HG02943 (cell line): ENCODE measurements at regions not wholly inside any gene's neighbourhood (a gene's known extent, or its start where the extent isn't known, plus 50 kb on each side); places are given as distances from the start of the nearest gene placed in this dataset.
"Not testable (repeated sequence)": the region's sequence is repeated elsewhere in the genome, so short reads cannot be mapped to it uniquely, and the experiment has no call there.

Source experiments
- ATAC-seq: cut with Tn5 transposase; IDR thresholded peaks from one replicate; pipeline ENCODE4 v1.9.1; 2021; ENCODE audit warnings: mild to moderate bottlenecking, low read depth, moderate library complexity; ENCODE audit not compliant: unreplicated experiment

DNA sequence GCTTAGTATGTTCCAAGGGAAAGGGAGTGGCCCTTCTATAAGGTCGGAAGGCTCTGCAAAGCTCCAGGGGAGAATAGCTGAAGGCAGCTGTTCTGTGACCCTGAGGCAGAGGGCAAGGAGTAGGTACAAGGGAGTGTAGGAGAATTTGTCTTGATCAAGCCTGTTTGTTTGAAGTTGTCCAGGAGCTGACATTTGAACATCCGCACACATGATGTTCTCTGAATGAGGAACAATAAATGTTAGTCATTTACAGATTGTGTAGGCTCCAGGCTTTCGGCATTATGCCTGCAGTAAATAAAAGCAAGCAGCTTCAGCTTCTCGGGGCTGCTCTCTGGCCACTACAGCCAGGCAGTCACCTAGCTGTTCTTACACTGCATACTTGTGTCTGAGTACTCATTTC, 52.7 kb downstream of the CTAGE6 start:
- ATAC-seq: not testable (repeated sequence)

DNA sequence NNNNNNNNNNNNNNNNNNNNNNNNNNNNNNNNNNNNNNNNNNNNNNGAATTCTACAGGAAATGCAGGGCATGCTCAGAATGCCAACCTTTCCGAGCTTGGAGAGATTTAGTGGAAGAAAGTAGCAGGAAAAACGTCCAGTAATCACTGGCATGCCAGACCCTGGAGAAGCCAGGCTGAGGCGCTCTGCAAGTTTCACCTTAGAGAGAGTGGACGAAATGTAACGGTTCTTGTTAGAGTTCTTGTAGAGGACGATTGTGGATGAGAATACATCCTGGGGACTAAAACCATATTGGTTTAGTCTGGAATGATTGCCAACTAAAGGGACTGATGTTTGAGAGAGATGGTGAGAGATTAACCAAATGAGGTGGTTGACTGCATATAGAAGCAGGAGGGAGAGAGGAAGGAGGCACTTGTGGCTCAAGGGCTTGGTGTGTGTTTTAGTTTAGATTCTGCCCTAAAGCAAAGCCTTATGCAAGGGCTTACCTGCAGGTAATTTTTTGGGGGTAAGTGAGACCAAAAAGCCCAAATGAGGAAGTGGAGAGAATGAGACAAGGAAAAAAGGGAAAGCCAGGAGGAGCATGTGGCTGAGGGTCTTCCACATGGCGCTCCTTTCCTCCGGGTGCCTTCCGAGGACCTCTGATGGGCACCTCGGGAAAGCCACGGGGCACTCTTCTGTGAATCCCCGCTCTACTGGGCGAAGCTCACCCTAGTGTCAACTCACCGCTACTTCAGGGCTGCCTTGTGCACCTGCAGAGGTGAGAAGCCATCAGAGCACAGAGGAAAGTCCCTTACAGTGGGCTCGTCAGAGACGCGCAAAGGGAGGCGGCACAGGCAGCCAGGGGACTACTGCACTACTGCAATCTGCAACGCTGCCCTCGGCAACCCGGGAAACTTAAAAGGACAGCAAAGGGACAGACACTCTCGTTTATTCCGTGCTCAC, 56.5 kb downstream of the CTAGE6 start:
- ATAC-seq: peak; percentile 99
